NCI-H1417 treated with DMSO at 0.1 percent for 48 hours (cell line): ENCODE measurements at regions not wholly inside any gene's neighbourhood (a gene's known extent, or its start where the extent isn't known, plus 50 kb on each side); places are given as distances from the start of the nearest gene placed in this dataset.
A peak's percentile ranks its signal among the peaks of the same experiment; 100 is the strongest.

Source experiments
- DNase-seq: peaks from one replicate; lab custom pipeline; 2025; lab: John Stamatoyannopoulos, UW

DNA sequence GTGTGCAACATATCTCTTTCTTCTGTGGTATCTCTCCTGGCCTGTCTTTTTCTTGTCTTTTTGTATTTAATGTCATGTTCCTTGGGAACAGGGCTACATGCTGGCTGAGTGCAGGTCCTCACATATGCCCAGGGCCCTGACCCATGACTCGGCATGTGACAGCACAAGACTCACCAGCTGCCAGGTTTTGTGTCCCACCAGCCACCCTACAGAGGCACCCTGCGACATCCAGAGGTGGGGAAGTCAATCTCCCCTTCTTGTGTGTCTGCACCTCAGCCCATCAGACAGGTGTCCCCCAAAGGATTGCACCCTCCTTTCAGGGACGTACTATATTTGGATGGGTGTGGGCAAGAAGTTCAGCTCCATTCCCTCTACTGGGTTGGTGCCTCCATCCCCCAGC is 576.3 kb downstream of the RNF144B start:
- DNase-seq, result no peak

DNA sequence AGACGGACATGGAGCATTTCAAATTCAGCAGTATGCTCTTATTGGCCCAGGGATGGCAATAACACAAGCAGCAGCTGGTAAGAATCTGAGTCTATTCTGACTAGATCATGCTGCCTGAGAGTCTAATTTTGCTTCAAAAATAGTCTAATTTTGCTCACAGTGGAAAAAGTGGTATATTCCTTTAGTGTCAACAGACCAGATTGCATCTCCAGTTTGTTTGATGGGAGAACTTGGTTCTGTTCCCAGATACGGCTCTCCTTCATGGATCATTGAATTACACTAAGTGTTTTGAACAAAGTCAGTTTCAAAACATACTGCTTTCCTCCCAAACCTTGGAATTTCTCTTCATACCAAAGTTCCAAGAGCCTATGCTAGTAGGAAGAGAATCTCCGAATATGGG is 586.1 kb downstream of the RNF144B start:
- no peak for DNase-seq

DNA sequence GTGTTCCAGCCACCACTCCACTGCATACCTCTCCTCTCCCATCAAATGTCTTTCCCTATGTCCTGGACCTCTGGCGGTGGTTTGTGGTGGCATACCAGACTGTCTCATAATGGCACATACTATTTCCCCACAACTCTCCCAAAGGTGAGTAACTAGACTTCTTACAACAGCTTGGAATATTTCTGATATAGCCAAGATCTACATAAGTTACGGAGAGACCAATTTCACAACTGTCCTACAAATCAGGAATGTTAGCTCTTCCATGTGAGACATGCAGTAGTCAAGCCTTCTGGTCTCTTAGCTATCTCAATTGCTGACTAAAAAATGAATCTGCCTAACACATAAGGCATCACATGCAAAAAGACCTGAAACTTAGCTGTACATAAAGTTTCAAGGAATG is 588.9 kb downstream of the RNF144B start:
- no peak for DNase-seq

DNA sequence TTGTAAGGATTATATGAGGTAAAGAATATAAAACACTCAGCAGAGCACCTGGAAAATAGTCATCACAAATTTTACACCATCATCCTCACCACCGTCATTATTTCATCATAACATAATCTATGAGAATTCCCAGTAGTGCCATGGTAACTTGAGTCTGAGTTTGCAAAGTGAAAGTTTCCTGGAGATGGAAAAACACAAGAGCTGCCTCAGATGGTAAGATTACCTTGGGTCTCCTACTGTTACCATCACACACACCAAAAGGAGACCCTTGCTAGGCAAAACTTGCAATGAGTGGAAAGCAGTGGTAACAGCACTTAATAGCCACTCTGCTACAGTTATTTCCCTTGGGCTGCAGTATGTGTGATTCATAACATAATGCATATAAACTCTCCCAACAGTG is 589.8 kb downstream of the RNF144B start:
- no peak for DNase-seq

DNA sequence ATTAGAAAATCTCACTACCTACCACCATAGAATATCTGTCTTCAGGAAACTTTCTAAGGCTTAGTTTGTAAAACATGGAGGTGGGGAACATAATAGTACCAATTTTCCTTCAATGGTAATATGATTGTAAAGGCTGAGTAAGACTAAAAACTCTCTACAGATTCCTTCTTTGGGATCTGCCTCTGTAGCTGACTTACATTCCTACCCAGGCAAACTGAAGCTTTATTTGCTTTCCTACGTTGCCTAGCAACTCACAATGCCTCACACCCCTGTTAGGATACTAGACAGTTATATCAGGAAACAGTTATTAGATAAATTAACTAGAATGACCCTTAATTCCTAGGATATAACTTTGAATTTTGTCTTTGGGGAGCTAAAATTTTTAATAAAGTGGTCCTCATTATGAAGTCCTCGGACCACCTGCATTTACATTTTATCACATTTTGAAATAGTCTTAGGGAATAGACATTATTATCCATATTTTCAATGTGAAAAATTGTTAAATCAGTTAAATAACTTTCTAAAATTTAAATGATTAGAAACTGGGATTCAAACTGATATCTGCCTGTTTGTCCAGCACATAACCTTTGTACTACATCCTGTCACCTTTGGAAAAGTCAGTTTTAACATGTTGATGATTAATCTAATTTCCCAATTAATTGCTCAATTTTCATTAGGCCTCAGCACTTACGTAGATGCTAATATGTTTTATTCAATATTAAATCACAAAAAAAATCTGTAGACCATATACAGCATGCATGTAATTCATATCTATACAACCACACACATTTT is 591.4 kb downstream of the RNF144B start:
- DNase-seq, result peak; percentile 48

DNA sequence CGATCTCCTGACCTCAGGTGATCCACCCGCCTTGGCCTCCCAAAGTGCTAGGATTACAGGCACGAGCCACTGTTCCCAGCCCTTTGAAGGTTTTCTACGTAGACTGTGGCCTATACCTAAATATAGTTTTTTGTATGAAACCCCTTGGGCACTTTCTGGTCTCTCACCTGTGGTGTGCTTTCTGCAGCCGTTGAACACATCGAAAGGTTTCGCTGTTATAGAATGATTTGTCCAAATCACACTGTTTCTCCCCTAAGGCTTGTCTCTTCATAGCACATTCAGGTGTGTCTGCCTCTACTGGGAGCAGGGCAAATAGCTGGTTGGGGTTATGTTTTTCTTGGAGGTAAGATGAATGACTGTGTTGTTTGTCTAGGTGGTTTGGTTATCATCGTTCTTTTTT is 597.9 kb downstream of the RNF144B start:
- peak; percentile 34 for DNase-seq

DNA sequence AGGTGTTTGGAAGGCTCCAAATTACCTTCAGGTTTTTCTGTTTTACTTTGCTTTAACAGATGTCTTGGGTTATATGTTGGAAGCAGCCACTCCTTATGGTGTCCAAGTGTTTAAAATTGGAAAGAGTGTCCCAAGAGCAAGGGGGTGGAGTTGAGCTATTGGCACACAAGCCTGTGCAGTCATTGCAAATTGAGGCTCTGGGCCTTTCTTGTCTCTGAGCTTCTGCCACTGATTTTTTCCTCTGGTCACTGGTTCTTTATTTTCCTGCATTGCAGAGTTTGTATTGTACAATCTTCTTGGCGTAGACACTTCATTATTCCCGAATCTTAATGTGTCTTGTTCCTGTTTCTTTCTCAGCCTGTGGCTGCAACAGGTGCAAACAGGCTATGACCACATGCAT is 598.8 kb downstream of the RNF144B start:
- DNase-seq, result no peak

DNA sequence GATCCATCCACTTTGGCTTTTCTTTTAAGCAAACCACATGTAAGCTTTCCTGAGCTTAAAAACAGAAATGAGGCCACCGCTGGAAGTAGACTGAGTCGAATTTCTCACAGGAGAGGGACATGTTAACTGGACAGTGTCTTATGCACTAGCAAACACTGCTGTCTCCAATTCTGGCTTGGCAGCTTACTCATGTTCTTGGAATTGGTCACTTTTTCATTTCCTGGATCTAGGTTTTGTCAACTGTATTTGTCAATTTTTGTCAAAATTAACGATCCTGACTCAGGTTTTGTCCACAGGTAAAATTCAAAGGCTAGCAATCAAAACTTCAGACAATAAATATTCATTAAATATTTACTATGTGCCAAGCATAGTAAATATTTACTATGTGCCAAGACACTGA is 601.5 kb downstream of the RNF144B start:
- no peak for DNase-seq

DNA sequence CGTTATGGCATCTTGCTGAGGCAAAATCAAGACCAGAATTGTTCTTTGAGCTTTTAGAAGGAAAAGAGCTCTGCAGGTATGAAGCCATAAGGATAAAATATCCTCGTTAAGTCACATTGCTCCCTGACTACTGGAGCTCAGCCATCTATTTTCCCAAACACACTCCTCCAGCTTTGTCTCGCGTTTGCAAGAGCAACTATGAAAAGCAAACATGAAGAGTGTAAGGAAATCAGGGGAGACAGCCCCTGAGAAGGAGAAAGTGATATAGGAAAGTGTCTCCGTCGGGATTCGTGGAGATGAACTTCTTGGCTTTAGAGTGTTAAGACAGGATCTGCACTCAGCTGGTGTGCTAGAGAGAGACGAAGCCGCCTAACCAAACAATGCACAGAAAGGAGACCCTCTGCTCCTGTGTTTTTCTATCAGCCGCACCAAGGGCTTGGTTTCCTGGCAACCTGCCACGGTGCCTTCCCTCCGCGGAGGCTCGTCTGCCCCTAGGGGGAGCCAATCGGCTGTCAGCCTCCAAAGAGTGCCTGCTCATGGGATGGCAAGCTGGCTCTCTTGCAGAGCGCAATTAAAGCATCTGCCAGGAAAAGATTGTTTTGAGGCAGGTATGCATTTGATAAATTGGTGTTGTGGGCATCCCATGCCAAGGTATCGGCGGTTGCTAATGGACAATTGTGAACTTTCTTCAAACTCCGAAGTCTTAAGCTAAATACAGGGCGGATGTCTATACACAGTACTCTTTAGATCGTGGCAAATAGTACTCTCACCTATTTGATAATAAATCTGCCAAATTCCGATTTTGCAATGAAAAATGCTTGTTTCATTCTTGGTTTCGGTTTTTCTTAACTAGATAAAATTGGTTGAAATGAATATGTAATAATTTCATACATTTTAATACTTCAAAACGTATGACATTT is 603.2 kb downstream of the RNF144B start:
- no peak for DNase-seq

DNA sequence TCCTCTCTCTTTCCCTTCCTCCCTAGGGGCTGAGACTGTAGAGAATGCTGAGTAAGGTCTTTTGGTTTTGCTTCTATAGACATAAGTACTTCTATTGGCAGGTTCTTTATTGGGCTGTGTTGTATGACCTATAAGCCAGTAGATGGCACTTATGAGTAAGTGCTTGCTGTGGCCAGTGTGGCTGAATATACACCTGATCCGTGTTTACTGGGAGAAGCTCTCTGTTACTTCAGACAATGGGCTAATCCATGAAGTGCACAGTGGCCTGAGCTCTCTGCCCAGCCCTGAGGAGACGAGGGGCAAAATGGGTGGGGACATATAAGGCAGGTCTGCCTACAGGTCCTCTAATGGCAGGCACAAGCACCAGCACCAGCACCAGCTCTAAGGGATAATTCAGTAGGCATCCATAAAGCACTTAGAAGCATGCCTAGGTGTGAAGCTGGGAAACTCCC is 610.3 kb downstream of the RNF144B start:
- no peak for DNase-seq

DNA sequence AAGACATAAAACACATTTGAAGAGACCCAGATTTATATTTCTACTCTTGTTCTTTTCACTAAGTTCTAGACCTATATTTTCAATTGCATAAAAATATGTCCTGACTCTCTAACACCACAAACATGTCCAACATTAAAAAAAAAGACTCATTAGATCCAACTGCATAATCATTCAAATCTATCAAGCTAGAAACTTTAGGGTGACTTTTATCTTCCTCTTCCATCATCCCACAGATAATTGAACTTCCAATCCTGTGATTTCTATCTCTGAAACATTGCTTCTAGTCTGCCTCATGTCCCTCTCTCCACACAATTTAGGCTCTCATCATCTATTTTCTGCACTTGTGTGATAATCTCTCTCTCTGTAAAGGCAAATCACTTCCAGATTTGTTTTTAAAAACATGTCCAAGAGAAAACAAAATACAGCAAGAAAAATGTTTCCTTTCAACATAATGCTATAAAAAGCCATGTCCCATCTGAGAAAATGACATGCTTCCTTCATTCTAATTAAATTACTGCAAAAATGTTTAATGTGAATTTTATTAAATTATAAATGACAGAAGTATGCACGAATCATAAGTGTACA is 615.9 kb downstream of the RNF144B start:
- DNase-seq, result no peak

DNA sequence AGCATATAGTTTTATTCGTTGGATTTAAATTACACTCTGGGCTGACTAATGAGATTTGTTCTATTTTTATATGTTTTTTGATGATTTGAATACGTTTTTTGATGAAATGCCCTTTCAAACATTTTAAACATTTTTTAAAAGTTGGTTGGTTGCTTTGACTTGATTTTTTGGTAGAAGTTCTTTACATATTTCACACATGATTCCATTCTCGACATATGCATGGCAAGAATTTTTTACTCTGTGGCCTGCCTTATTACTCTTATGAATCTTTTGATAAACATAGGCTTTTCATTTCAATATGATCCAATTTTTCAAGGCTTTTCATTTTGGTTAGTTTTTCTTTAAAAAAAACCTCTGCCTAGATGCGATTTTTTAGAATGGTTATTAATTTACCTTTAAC is 617.0 kb downstream of the RNF144B start:
- DNase-seq, result no peak

DNA sequence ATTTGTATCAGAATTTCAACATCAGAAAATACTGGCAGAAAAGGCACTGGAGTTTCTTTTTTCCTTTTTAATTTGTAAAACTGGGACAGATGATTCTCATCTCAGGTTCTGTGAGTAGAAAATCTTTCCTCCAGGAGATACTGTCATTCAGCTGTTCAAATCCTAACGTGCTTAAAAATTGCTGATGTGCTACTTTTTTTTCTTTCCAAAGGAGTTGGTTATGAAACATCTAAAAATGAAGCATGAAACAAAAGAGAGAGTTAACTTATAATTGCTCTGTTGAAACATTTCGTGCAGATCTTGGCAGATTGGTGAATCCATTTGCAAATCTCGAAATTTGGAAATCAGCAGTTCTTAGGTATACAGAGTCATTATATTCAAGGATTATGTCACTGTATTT is 622.6 kb downstream of the RNF144B start:
- no peak for DNase-seq

DNA sequence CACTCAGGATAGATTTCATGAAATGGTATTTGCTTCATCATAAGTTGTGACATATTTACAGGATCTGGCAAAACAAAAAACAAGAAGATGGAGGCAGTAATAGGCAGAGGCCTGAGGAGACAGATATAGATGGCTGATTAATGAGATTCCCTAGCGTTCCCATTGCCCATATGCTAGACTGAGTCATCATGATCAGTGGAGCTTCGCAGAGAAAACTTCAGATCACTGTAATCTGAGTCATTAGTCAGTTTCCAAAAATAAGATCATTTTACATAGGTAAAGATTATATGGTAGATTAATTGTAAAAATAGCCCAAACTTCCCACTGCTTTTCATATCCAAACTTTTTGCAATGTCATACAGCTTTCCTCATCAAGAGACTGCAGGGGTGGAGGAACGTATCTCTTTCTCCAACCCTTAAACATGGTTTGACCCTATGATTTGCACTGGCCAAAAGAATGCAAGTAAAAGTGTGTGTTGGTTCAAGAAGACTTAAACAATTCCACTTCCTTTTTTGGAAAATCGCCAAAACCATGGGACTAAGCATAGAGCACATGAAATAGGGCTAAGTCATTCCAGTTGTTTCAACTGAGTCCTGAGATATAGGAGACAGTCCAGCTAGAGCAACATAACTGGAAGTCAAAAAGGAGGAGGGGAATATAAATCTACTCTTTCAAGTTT is 626.0 kb downstream of the RNF144B start:
- no peak for DNase-seq

DNA sequence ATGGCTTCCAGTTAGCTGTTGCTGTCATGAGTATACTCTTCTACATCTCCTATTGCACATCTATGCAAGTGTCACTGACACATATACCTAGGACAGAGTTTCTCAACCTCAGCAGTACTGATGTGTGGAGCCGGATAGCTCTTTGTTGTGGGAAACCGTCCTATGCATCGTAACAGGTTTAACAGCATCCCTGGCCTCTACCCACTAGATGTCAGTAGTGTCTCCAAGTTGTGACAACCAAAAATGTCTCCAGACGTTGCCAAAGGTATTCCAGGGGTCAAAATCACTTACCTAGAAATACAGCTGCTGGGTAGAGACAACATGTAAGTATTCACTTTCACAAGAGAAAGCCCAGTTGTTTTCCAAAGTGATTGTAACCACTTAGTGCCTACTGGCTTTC is 637.6 kb downstream of the RNF144B start:
- DNase-seq, result no peak

DNA sequence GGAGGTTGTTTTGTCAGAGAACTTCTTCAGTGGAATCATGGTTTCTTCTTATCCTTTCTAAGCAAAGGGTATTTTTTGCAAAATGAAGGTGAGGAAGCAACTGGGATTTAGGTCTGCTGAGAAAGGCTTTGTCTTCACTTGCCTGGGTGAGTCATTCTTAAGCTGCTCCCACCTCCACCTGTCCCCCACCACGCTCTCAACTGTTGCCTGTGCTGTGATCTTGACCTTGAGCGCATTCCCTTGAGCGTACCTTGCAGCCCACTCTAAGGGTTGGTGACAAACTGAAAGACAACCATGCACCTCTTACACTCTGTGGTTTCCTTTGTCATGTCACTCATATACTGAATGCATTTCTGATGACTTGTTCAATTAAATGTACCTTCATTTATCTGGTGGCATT is 641.1 kb downstream of the RNF144B start:
- no peak for DNase-seq

DNA sequence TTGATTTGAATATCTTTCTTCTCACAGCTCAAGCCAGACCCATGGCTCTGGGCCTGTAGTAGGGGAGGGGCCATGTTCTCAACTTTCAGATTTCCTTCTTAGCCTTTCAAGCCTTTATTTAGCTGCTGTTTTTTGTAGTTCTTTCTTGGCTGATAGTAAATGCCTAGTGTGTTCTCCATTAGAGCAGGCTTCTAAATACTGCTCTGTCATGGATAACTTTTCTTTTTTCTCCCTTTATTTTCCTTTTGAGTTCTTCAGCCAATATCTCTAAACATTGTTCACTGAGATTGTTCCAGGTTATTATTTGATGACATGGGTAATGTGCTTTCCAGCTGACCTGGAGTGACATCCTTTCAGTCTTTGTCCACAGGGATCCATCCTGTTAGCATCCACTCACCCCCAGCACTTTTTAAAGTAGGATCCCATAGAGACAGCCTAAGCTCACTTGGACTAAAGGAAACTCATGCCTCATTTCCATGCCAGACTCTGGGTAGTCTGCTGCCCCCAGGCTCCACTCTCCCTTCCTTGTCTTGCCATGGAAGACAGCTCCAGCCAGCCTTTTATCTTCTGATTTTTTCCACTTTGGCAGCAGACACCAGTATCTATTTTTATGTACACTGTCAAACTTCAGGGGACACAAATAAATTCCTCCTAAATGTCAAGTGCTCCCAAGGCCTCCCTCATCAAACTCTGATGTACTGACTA is 645.6 kb downstream of the RNF144B start:
- DNase-seq, result no peak

DNA sequence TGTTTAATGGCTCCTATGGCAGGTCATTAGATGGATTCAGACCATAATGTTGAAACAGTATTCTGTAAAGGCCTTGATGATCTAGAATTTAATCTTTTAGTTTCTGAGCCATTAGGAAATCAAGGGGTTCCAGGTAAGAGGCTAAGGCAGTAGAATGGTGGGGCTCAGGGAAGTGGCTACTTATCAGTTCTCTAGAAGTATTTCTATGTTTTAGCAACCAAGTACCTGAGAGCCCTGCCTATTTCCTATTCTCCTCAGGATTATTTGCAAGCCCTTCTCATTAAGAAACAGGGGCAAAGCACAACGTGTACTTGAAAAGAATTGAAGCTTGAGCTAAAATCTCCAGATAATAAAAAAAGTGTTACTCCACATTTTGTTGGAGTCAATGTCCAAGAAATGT is 646.5 kb downstream of the RNF144B start:
- no peak for DNase-seq

DNA sequence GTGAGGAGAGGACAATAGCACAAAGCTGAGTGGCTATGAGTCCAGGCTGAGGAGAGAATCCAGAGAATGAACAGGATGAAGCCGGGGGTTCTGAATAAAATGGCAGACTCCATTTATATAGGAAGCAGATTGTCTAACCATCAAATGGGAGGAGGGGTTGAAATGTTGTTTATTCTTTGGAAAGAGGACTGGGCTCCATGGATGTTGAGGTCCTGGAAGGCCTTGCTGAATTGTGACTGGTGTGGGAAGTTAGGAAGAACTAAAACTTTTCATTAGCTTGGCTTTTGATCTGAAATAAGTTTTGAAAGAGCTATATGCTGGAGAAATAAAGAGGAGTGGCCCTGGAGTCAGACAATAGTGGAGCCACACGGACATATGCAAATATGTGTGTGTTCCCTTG is 647.8 kb downstream of the RNF144B start:
- DNase-seq, result no peak

DNA sequence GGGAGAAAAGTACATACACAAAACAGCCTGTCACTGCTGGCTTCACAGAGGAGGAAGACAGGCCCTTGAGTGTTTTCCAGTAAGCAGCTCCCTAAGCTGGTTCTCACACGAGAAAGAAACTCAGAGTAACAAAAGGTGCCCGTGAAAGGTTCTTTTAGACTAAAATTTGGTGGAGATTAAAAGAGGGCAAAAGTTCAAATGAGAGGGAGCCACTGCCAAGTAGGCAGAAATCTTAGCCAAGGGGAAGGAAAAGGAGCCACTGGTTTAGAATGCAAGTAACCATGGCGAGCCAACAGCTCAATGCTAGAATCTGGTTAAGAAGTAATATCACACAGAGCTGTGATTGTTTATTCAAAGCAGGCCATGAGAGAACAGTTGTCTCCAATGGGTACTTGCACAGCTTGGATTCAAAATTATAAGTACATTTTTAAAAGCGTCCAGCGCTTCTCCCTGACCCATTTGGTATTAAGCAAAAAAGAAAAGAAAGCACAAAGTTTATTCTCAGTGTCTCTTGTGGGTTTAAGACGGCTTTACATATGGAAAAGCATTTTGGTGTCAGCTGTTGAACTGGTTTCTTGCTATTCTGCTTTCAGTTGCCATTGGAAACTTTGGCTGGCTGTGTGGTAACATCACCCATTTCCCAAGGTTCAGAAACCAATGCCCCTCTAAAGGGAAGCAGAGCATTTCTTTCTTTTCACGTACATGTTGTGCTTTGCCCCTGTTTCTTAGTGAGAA is 648.5 kb downstream of the RNF144B start:
- no peak for DNase-seq

DNA sequence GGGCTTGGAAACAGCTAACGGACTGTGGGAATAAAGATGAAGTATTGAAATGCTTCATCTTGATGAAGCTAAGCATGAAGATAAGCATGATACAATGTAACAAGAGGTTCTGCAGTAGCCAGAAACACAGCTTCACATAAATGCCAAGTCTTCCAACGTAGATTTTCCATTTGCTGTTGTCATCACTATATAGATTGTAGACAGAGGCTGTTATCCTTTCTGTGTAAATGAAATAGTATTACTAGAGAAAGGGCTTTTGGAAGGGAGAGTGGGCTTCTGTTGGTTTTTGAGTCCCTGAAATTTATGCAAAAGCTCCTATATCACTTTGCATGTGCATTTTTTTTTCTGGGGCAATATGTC is 649.0 kb downstream of the RNF144B start:
- no peak for DNase-seq
